HEK293 (cell line): ENCODE measurements at regions not wholly inside any gene's neighbourhood (a gene's known extent, or its start where the extent isn't known, plus 50 kb on each side); places are given as distances from the start of the nearest gene placed in this dataset.

ENCODE experiments used
- CTCF ChIA-PET: fragments of 350-600 bp; formaldehyde crosslinking; extraction: SDS; loops from one replicate; lab custom pipeline; 2021; ENCODE audit warnings: antibody characterized with exemption; lab: Yijun Ruan, JAX
- POLR2A ChIA-PET: fragments of 300-600 bp; formaldehyde crosslinking; extraction: SDS; loops from one replicate; lab custom pipeline; 2020; ENCODE audit warnings: antibody characterized with exemption, inconsistent platforms; lab: Yijun Ruan, JAX
- H3K27ac ChIP-seq: fragments of 200-500 bp; sonication (Bioruptor generic); 2 replicates; pipeline ENCODE4 v1.5.1; 2014; ENCODE audit warnings: low read depth, low read length, control low read depth, inconsistent platforms; ENCODE audit errors: extremely low read depth
- H3K36me3 ChIP-seq, 2 experiments: fragments of 200-500 bp in 1 of 2; sonication (Bioruptor generic) in 1 of 2; 1 replicate in 1 of 2; 2 replicates in 1 of 2; pipeline ENCODE4 v1.5.1; 2014 to 2017; ENCODE audit warnings: inconsistent platforms in 2 of 2, low read length in 2 of 2; ENCODE audit not compliant: control insufficient read depth in 2 of 2, insufficient read depth in 1 of 2
- H3K4me1 ChIP-seq: fragments of 200-500 bp; sonication (Bioruptor generic); 2 replicates; pipeline ENCODE4 v1.5.1; 2014; ENCODE audit warnings: mild to moderate bottlenecking, low read length, inconsistent platforms; ENCODE audit not compliant: control insufficient read depth, insufficient read depth
- H3K4me3 ChIP-seq: 2 replicates; pipeline ENCODE4 v1.5.1; 2011; ENCODE audit warnings: low read depth, mild to moderate bottlenecking, control low read depth, low read length, moderate library complexity
- H3K9me3 ChIP-seq: fragments of 200-500 bp; sonication (Bioruptor generic); 2 replicates; pipeline ENCODE4 v1.5.1; 2014; ENCODE audit warnings: low read depth, low read length, inconsistent platforms; ENCODE audit not compliant: control insufficient read depth, insufficient read depth
- AEBP2 ChIP-seq: fragments of 450-650 bp; formaldehyde crosslinking; IDR thresholded peaks from 2 replicates; pipeline ENCODE4 v1.5.1; 2016; ENCODE audit warnings: missing biosample characterization, missing genetic modification characterization, borderline replicate concordance
- BCL6B ChIP-seq: fragments of 450-650 bp; formaldehyde crosslinking; IDR thresholded peaks from 2 replicates; pipeline ENCODE4 v1.5.1; 2017; ENCODE audit warnings: missing biosample characterization, missing genetic modification characterization
- CTCF ChIP-seq: fragments of 450-650 bp; formaldehyde crosslinking; IDR thresholded peaks from 2 replicates; pipeline ENCODE4 v1.5.1; 2016; ENCODE audit warnings: missing biosample characterization, missing genetic modification characterization
- INSM2 ChIP-seq: fragments of 450-650 bp; formaldehyde crosslinking; IDR thresholded peaks from 2 replicates; pipeline ENCODE4 v1.5.1; 2016; ENCODE audit warnings: missing biosample characterization, missing genetic modification characterization
- MZF1 ChIP-seq: fragments of 450-650 bp; formaldehyde crosslinking; IDR thresholded peaks from 2 replicates; pipeline ENCODE4 v1.5.1; 2017; ENCODE audit warnings: missing biosample characterization, missing genetic modification characterization, borderline replicate concordance
- ZIC2 ChIP-seq: fragments of 450-650 bp; formaldehyde crosslinking; IDR thresholded peaks from 2 replicates; pipeline ENCODE4 v1.5.1; 2016; ENCODE audit warnings: missing biosample characterization, missing genetic modification characterization
- ZNF2 ChIP-seq: fragments of 450-650 bp; formaldehyde crosslinking; IDR thresholded peaks from 2 replicates; pipeline ENCODE4 v1.5.1; 2016; ENCODE audit warnings: missing biosample characterization, missing genetic modification characterization
- ZNF211 ChIP-seq: fragments of 450-650 bp; formaldehyde crosslinking; IDR thresholded peaks from 2 replicates; pipeline ENCODE4 v1.5.1; 2016; ENCODE audit warnings: low read depth, missing biosample characterization, missing genetic modification characterization
- ZNF350 ChIP-seq: fragments of 450-650 bp; formaldehyde crosslinking; IDR thresholded peaks from 2 replicates; pipeline ENCODE4 v1.5.0; 2017; ENCODE audit warnings: missing biosample characterization, mild to moderate bottlenecking, missing genetic modification characterization
- ZNF423 ChIP-seq: fragments of 450-650 bp; formaldehyde crosslinking; IDR thresholded peaks from 2 replicates; pipeline ENCODE4 v1.5.1; 2016; ENCODE audit warnings: missing biosample characterization, missing genetic modification characterization
- ZNF488 ChIP-seq: fragments of 450-650 bp; formaldehyde crosslinking; IDR thresholded peaks from 2 replicates; pipeline ENCODE4 v1.5.1; 2016; ENCODE audit warnings: missing biosample characterization, missing genetic modification characterization
- ZNF510 ChIP-seq: fragments of 450-650 bp; formaldehyde crosslinking; IDR thresholded peaks from 2 replicates; pipeline ENCODE4 v1.5.1; 2018; ENCODE audit warnings: mild to moderate bottlenecking, missing genetic modification characterization, missing biosample characterization; ENCODE audit not compliant: insufficient replicate concordance
- ZNF600 ChIP-seq: fragments of 450-650 bp; formaldehyde crosslinking; IDR thresholded peaks from 2 replicates; pipeline ENCODE4 v1.5.1; 2016; ENCODE audit warnings: missing biosample characterization, missing genetic modification characterization
- ZNF791 ChIP-seq: fragments of 450-650 bp; formaldehyde crosslinking; IDR thresholded peaks from 2 replicates; pipeline ENCODE4 v1.5.1; 2016; ENCODE audit warnings: missing biosample characterization, missing genetic modification characterization
- ZSCAN23 ChIP-seq: fragments of 450-650 bp; formaldehyde crosslinking; IDR thresholded peaks from 2 replicates; pipeline ENCODE4 v1.5.1; 2016; ENCODE audit warnings: missing biosample characterization, missing genetic modification characterization
- ZSCAN30 ChIP-seq: fragments of 450-650 bp; IDR thresholded peaks from 2 replicates; pipeline ENCODE4 v1.5.1; 2018; ENCODE audit warnings: missing biosample characterization, mild to moderate bottlenecking, missing genetic modification characterization, moderate library complexity

GRCh38 chr1:214991691-214992315, 90.7 kb upstream of the KCNK2 start:
- no peaks in the 10 kb centered on the region for H3K9me3 ChIP-seq
- H3K4me1 ChIP-seq: no peaks in the 10 kb centered on the region
- ChIA-PET POLR2A (no interaction called here), CTCF (no interaction called here)
- no peak overlapping the region for H3K4me3 ChIP-seq
- no peak for TF ChIP-seq MZF1 (tag by site-specific recombination)
- TF ChIP-seq ZNF2: no peak
- no peak for TF ChIP-seq ZIC2 (tag by site-specific recombination)
- no peak for TF ChIP-seq AEBP2 (tag by site-specific recombination)
- no peak for TF ChIP-seq ZNF350 (tag by site-specific recombination)
- no peak for TF ChIP-seq ZNF510 (tag by site-specific recombination)
- TF ChIP-seq ZNF423: no peak
- TF ChIP-seq INSM2 (tag by site-specific recombination): no peak
- no peak for TF ChIP-seq ZNF211 (tag by site-specific recombination)
- TF ChIP-seq ZNF600 (tag by site-specific recombination): no peak
- TF ChIP-seq ZSCAN23 (tag by site-specific recombination): no peak
- TF ChIP-seq CTCF (tag by site-specific recombination): no peak
- TF ChIP-seq BCL6B (tag by site-specific recombination): no peak
- TF ChIP-seq ZNF488 (tag by site-specific recombination): no peak
- no peak for TF ChIP-seq ZNF791 (tag by site-specific recombination)
- no peak for TF ChIP-seq ZSCAN30
- no peak overlapping the region for H3K27ac ChIP-seq
- H3K36me3 ChIP-seq: no peaks in the 10 kb centered on the region

- ChIA-PET CTCF (no interaction called here), POLR2A (no interaction called here)
- Histone ChIP-seq H3K27ac (no peak overlapping the region), H3K36me3 (no peaks in the 10 kb centered on the region), H3K9me3 (no peaks in the 10 kb centered on the region), H3K4me3 (no peak overlapping the region), H3K4me1 (no peaks in the 10 kb centered on the region)
- no peak for TF ChIP-seq ZNF510 (tag by site-specific recombination)
These were observed 89.1 kb upstream of the KCNK2 start for GRCh38 chr1:214993419-214993818.
